ENCODE measurements at regions not wholly inside any gene's neighbourhood (a gene's known extent, or its start where the extent isn't known, plus 50 kb on each side); places are given as distances from the start of the nearest gene placed in this dataset.

GRCh38 chr5:3262451-3262850 is 333.2 kb upstream of the IRX1 start (continued):
- TF ChIP-seq ZNF462 (CRISPR knock-in tag; IDR thresholded peaks at IDR 0.05) (no peak), EZH2phosphoT487 (IDR thresholded peaks at IDR 0.05; ENCODE audit: unreplicated experiment) (no peak), CREB1 (CRISPR knock-in tag; IDR thresholded peaks at IDR 0.05; ENCODE audit: low read depth) (no peak), JUNB (IDR thresholded peaks at IDR 0.05; ENCODE audit: unreplicated experiment) (no peak), ZNF331 (CRISPR knock-in tag; IDR thresholded peaks at IDR 0.05; ENCODE audit: low read depth) (no peak), REST (IDR thresholded peaks at IDR 0.05; ENCODE audit: unreplicated experiment) (no peak), EZH2 (IDR thresholded peaks at IDR 0.05; ENCODE audit: low read depth, unreplicated experiment) (no peak), ZNF114 (CRISPR knock-in tag; IDR thresholded peaks at IDR 0.05) (no peak)
- TF ChIP-seq, protein P1, sequence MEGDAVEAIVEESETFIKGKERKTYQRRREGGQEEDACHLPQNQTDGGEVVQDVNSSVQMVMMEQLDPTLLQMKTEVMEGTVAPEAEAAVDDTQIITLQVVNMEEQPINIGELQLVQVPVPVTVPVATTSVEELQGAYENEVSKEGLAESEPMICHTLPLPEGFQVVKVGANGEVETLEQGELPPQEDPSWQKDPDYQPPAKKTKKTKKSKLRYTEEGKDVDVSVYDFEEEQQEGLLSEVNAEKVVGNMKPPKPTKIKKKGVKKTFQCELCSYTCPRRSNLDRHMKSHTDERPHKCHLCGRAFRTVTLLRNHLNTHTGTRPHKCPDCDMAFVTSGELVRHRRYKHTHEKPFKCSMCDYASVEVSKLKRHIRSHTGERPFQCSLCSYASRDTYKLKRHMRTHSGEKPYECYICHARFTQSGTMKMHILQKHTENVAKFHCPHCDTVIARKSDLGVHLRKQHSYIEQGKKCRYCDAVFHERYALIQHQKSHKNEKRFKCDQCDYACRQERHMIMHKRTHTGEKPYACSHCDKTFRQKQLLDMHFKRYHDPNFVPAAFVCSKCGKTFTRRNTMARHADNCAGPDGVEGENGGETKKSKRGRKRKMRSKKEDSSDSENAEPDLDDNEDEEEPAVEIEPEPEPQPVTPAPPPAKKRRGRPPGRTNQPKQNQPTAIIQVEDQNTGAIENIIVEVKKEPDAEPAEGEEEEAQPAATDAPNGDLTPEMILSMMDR (conservative IDR thresholded peaks at IDR 0.05; ENCODE audit: low read depth in 2 of 2): no peak
